ENCODE measurements at regions not wholly inside any gene's neighbourhood (a gene's known extent, or its start where the extent isn't known, plus 50 kb on each side); places are given as distances from the start of the nearest gene placed in this dataset.

DNA sequence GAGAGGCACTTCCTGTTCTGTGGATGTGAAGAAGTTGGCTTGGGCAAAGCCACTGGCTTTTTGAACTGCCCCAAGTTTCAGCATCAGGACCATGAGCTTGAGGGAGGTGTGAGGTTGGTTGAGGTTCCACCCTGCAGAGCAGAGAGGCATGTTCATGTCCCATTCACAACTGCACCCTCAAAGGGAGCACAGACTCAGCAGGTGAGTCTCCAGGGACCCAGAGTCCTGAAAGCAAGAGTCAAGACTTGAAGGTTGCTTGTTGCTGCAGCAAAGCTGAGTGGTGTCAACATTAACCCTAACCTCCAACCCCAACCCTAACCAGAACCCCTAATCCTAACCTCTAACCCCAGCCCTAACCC lies 556.3 kb downstream of the BRD1 start:
- no peak overlapping the region for H3K4me3 ChIP-seq
- no peaks in the 10 kb centered on the region for H3K9me3 ChIP-seq (ENCODE audit: low read depth)
- H3K4me1 ChIP-seq (ENCODE audit: low read depth), result no peaks in the 10 kb centered on the region
- H3K36me3 ChIP-seq, result no peaks in the 10 kb centered on the region
- peaks cover 32% of the 10 kb centered on the region for H3K27me3 ChIP-seq
- TF ChIP-seq, protein P1, sequence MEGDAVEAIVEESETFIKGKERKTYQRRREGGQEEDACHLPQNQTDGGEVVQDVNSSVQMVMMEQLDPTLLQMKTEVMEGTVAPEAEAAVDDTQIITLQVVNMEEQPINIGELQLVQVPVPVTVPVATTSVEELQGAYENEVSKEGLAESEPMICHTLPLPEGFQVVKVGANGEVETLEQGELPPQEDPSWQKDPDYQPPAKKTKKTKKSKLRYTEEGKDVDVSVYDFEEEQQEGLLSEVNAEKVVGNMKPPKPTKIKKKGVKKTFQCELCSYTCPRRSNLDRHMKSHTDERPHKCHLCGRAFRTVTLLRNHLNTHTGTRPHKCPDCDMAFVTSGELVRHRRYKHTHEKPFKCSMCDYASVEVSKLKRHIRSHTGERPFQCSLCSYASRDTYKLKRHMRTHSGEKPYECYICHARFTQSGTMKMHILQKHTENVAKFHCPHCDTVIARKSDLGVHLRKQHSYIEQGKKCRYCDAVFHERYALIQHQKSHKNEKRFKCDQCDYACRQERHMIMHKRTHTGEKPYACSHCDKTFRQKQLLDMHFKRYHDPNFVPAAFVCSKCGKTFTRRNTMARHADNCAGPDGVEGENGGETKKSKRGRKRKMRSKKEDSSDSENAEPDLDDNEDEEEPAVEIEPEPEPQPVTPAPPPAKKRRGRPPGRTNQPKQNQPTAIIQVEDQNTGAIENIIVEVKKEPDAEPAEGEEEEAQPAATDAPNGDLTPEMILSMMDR (IDR thresholded peaks at IDR 0.05; ENCODE audit: low read depth, low read length), result no peak
- H3K27ac ChIP-seq, result no peak overlapping the region
- DNase-seq (ENCODE audit: low read depth in 1 of 2, low spot score in 1 of 2), result no peak

DNA sequence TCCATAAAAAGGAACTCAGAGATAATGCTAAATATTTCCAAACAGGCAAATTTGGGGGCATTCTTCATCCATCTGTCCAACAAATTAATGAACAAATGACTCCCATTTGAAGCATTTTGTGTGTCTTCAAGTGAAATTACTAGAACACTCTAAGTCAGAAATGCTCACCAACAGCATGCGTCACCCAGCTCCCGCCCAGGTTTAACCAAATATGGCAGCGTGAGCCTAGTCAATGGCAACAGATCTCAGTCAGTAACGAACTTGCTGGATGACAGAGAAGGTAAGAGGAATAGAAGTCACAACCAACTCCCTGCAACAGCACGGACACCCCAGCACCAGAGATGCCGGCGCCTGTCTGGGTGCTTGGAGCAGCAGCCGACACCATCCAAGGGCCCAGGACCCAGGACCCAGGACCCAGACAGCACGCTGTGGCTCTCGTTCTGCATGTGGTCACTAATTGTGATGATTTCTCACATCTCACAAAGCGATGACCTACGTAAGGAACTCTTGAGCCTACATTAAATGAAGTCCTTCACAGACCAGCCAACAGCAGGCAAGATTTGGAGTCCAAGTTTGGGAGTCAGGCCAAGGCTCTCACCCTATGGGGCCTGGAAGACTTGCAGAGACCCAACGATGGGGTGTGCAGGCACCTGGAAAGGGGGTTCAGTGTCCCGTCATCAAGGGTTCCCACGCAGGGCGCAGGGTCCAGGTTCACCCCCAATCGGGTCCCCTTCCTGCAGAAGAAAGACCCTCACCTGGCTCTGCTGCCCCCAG lies 556.9 kb downstream of the BRD1 start:
- TF ChIP-seq, protein P1 (IDR thresholded peaks at IDR 0.05; ENCODE audit: low read depth, low read length), result no peak
- Histone ChIP-seq H3K27me3 (peaks cover 32% of the 10 kb centered on the region), H3K27ac (no peak overlapping the region), H3K36me3 (no peaks in the 10 kb centered on the region), H3K4me3 (no peak overlapping the region), H3K4me1 (ENCODE audit: low read depth) (no peaks in the 10 kb centered on the region), H3K9me3 (ENCODE audit: low read depth) (no peaks in the 10 kb centered on the region)
- no peak for DNase-seq (ENCODE audit: low read depth in 1 of 2, low spot score in 1 of 2)

DNA sequence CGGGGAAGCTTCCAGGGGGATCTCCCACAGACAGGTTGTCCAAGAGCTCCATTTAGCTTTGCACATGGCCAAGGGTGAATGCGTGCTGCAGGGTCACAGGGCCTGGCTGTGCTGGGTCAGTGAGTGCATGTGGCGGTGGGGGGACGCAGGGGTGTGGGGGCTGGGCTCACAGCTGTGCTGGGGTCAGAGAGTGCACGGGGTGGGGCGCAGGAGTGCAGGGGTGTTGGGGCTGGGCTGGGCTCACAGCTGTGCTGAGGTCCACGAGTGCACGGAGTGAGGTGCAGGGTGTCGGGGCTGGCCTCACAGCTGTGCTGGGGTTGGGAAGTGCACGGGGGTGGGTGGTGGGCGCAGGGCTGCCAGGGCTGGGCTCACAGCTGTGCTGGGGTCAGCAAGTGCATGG lies 557.7 kb downstream of the BRD1 start:
- no peak for DNase-seq (ENCODE audit: low read depth in 1 of 2, low spot score in 1 of 2)
- TF ChIP-seq, protein P1 (IDR thresholded peaks at IDR 0.05; ENCODE audit: low read depth, low read length), result no peak
- H3K27me3 ChIP-seq, result peaks cover 32% of the 10 kb centered on the region

DNA sequence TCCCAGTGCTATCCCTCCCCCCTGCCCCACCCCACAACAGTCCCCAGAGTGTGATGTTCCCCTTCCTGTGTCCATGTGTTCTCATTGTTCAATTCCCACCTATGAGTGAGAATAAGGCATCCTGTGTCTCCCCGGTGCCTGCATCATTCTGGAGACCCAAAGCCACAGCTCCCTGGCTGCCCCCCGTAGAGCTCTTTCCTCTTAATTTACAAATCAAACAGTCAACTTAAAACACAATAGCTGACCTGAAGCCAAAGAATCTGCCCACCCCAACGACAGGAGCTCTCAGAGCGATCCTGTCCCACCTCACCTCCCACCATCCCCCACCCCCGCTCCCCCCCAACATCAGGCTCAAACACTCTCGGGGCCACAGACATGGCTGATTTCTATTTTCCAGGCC lies 558.3 kb downstream of the BRD1 start:
- H3K36me3 ChIP-seq, result no peaks in the 10 kb centered on the region
- peaks cover 32% of the 10 kb centered on the region for H3K27me3 ChIP-seq
- TF ChIP-seq, protein P1 (IDR thresholded peaks at IDR 0.05; ENCODE audit: low read depth, low read length), result no peak
- no peak overlapping the region for H3K4me3 ChIP-seq
- no peaks in the 10 kb centered on the region for H3K9me3 ChIP-seq (ENCODE audit: low read depth)
- H3K4me1 ChIP-seq (ENCODE audit: low read depth), result no peaks in the 10 kb centered on the region
- no peak overlapping the region for H3K27ac ChIP-seq
- no peak for DNase-seq (ENCODE audit: low read depth in 1 of 2, low spot score in 1 of 2)

More for the DNA sequence above, 557.7 kb downstream of the BRD1 start:
- Histone ChIP-seq H3K4me1 (ENCODE audit: low read depth) (no peaks in the 10 kb centered on the region), H3K4me3 (no peak overlapping the region), H3K36me3 (no peaks in the 10 kb centered on the region), H3K27ac (no peak overlapping the region), H3K9me3 (ENCODE audit: low read depth) (no peaks in the 10 kb centered on the region)

DNA sequence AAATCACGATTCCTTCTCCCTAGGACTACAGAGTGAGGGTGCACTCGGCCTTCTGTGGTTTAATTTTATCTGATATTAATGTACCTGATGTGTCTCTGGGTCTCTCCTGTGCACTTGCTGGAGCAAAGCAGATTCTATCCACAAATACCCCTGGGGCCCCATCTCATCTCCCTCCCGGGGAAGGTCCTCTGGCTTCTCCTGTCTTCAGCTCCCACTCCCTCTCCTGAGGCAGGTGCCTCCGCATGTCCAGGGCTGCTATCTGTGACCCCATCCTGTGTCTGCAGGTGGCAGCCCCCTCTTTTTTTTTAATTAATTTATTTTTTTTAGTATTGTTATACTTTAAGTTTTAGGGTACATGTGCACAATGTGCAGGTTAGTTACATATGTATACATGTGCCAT lies 558.7 kb downstream of the BRD1 start:
- Histone ChIP-seq H3K27me3 (peaks cover 32% of the 10 kb centered on the region), H3K27ac (no peak overlapping the region), H3K9me3 (ENCODE audit: low read depth) (no peaks in the 10 kb centered on the region), H3K36me3 (no peaks in the 10 kb centered on the region), H3K4me3 (no peak overlapping the region), H3K4me1 (ENCODE audit: low read depth) (no peaks in the 10 kb centered on the region)
- DNase-seq (ENCODE audit: low read depth in 1 of 2, low spot score in 1 of 2), result no peak
- TF ChIP-seq, protein P1 (IDR thresholded peaks at IDR 0.05; ENCODE audit: low read depth, low read length), result no peak
